LNCAP (cell line): ENCODE measurements at regions not wholly inside any gene's neighbourhood (a gene's known extent, or its start where the extent isn't known, plus 50 kb on each side); places are given as distances from the start of the nearest gene placed in this dataset.

ENCODE experiments used
- TF ChIP-seq, protein P1 (sequence below): fragments of 450-650 bp; IDR thresholded peaks from 2 replicates; pipeline ENCODE4 v1.5.1; 2017; ENCODE audit warnings: mild to moderate bottlenecking

DNA sequence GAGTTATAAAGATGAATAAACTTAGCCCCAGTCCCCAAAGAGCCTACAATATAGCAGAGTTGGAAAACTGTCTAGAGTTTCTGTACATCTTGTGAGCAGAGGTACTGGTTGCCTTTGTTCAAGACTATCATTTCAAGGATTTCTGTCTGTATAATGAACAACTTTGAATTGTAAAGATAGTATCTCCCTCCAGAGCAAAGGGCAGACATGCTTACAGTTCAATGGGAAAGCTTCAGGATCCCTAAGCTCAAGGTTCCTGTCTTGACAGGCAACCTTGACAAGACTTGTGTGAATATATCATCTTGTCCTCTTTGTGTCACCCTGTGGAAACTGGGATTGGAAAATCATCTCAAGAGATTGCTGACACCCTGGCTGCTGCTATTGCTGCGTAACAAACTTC lies 242.8 kb upstream of the VLDLR start:
- TF ChIP-seq, protein P1, sequence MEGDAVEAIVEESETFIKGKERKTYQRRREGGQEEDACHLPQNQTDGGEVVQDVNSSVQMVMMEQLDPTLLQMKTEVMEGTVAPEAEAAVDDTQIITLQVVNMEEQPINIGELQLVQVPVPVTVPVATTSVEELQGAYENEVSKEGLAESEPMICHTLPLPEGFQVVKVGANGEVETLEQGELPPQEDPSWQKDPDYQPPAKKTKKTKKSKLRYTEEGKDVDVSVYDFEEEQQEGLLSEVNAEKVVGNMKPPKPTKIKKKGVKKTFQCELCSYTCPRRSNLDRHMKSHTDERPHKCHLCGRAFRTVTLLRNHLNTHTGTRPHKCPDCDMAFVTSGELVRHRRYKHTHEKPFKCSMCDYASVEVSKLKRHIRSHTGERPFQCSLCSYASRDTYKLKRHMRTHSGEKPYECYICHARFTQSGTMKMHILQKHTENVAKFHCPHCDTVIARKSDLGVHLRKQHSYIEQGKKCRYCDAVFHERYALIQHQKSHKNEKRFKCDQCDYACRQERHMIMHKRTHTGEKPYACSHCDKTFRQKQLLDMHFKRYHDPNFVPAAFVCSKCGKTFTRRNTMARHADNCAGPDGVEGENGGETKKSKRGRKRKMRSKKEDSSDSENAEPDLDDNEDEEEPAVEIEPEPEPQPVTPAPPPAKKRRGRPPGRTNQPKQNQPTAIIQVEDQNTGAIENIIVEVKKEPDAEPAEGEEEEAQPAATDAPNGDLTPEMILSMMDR = no peak

DNA sequence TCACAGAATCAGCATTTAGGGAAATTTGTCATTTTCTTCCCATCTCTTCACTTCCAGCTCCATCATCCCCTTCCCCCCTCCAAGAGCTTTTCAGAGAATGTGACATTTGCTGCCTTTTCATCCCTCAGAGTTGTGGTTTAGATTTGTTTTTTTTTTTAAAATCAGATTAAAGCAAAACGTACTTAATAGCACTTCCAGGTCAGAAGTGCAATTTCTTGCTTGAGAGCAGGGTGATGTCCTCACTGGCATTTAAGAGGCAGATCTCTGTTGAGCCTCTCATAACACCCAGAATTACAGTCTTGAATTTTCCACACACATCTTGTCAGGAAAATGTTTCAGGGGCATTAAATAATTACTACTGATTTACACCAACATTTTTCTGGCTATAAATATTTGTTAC lies 236.8 kb upstream of the VLDLR start:
- TF ChIP-seq, protein P1 = no peak

DNA sequence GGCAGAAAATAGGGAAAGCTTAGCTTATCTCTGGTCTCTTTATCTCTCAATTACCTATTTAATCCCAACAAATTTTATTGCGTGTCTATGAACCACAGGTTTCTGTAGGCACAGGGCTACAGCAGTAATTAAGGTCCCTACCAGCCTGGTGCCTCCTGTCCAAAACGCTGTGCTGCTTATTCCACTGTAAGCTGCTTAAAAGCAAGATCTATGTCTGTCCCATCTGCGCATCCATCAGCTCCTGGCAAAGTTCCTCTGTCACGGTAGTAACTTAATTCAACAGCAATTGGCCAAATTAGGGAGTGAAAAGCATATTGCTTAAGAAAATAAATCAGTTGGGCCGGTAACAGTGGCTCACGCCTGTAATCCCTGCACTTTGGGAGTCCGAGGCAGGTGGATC lies 235.8 kb upstream of the VLDLR start:
- TF ChIP-seq, protein P1 = no peak

DNA sequence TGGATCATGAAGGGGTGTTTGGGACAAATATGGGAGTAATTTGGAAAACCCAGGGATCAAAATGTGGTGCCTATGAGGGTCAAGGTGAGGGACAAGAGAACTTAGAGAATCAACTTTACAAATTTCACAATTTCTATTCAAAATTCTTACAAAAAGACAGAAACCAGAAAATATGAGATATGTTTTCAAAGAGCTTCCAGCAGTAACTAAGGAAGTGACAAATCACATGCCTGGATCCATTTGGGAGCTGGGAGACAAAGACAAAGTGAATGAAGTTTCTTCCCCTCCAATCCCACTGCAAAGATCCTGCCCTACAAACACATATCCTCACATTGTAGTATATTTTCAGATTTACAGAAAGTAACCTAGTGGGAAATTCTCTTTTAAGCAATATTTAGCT lies 235.0 kb upstream of the VLDLR start:
- TF ChIP-seq, protein P1 = no peak

DNA sequence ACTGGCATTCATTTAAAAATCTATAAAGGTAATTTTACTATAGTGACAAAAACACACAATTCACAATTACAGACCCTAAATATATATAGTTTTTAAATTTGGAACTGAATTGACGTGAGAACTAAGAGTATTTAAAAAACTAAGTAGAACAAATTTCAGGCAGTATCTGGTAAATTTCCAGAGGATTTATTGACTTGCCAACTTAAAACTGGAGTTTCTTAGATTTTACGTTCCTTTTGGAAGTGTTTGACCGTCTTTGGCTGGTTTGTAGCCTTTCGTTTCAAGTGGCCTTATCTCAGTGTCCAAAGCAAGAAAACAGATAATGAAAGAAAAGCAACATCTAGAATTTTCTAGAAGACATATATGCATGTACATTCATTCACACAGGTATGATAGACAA lies 234.4 kb upstream of the VLDLR start:
- TF ChIP-seq, protein P1 = no peak

DNA sequence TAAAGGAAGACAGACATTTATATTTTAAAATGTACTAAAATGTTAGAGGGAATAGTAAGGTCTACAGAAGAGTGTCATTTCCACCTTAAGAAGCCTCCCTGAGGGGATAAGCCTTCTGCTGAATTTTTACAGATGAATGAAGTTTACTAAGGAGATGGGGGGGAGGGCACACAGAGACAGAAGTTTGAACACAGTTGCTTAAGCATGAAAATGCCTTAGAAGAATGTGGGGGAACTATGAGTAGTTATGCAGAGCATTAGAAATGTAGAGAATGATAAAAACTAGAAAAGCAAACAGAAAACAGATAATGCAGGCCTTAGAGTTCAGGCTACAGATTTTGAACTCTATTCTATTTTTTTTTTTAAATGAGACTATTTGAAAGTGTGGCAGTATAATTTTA lies 232.2 kb upstream of the VLDLR start:
- TF ChIP-seq, protein P1 = no peak

DNA sequence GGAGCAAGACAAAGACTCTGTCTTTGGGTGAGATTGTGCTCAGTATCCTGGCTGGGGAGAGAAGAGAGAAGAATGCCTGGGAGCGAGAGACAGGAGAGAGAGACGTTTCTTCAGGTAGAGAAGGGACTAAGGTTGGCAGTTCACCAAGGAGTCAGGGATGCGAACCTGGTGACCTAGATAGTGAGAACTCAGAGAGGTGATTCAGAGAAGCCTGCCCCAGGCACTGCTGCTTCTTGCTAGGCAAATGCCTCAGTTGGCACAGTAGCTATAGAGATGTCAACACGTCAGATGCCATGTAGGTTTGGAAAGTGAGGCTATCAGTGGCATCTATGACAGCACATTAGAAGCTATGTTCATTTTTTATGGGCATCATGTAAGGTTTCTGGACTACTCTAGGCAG lies 231.6 kb upstream of the VLDLR start:
- TF ChIP-seq, protein P1 = no peak

DNA sequence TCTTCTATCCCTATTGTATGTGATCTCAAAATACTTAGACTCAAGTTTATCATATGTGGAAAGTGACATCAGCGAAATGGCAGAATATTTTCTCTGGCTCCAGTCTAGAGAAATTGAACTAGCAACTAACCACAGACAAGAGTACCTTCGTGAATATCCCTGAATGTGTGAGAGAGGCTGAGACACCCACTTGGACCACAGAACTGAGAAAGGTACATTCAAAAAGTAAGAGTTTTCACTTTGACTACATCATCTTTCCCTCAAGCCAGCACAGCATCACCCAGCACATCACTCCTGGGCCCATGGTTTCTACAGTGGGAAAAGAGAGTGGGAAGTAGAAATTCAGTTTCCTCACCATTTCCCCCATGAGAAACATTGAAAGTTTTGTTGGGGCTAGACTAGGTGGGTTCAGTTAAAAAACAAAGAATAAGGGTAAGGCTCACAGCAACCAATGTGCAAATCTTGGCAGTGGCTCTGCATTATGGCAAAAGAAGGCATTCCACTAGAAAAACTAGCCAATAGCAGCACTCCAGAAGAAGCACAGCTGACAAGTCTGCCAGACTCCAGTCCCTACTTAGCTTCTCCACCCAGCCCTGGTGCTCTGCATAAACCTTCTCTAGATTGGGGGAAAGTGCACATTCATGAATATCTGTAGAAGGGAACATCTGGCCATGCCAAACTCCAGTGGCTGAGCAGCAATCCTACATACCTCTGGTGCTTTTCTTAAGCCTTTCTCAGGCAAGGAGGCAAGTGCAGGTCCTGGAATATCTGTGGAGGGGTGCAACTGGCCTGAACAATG lies 225.6 kb upstream of the VLDLR start:
- TF ChIP-seq, protein P1 = no peak
